Activated CD4-positive, alpha-beta T cell treated with anti-CD3 and anti-CD28 coated beads, Interleukin-2, amount 10 ng/mL, durations not matched to agents 7 days and 5 days (primary cell): ENCODE measurements at regions not wholly inside any gene's neighbourhood (a gene's known extent, or its start where the extent isn't known, plus 50 kb on each side); places are given as distances from the start of the nearest gene placed in this dataset.

Experiments
- CTCF ChIA-PET: fragments of 350-600 bp; sonication (Branson Sonifier 250); formaldehyde crosslinking; loops from one replicate; lab custom pipeline; 2021; ENCODE audit warnings: antibody characterized with exemption; lab: Charles Lee
- POLR2A ChIA-PET: fragments of 350-600 bp; sonication (Branson Sonifier 250); formaldehyde crosslinking; loops from one replicate; lab custom pipeline; 2021; ENCODE audit warnings: antibody characterized with exemption; lab: Charles Lee
- DNase-seq: peaks from one replicate; pipeline ENCODE4 v3.0.0-alpha.2; 2020
- H3K27ac Mint-ChIP-seq: one replicate; pipeline ENCODE4 v1.8.0; 2021; ENCODE audit warnings: mild to moderate bottlenecking, moderate library complexity, mixed read lengths
- H3K27me3 Mint-ChIP-seq: one replicate; pipeline ENCODE4 v1.8.0; 2021; ENCODE audit warnings: mixed read lengths
- H3K36me3 Mint-ChIP-seq: one replicate; pipeline ENCODE4 v1.8.0; 2021; ENCODE audit warnings: low read depth, mixed read lengths
- H3K4me1 Mint-ChIP-seq: one replicate; pipeline ENCODE4 v1.8.0; 2021; ENCODE audit warnings: mixed read lengths
- H3K4me3 Mint-ChIP-seq: one replicate; pipeline ENCODE4 v1.8.0; 2021; ENCODE audit warnings: mild to moderate bottlenecking, moderate library complexity, mixed read lengths
- H3K9me3 Mint-ChIP-seq: one replicate; pipeline ENCODE4 v1.8.0; 2021; ENCODE audit warnings: mixed read lengths

DNA sequence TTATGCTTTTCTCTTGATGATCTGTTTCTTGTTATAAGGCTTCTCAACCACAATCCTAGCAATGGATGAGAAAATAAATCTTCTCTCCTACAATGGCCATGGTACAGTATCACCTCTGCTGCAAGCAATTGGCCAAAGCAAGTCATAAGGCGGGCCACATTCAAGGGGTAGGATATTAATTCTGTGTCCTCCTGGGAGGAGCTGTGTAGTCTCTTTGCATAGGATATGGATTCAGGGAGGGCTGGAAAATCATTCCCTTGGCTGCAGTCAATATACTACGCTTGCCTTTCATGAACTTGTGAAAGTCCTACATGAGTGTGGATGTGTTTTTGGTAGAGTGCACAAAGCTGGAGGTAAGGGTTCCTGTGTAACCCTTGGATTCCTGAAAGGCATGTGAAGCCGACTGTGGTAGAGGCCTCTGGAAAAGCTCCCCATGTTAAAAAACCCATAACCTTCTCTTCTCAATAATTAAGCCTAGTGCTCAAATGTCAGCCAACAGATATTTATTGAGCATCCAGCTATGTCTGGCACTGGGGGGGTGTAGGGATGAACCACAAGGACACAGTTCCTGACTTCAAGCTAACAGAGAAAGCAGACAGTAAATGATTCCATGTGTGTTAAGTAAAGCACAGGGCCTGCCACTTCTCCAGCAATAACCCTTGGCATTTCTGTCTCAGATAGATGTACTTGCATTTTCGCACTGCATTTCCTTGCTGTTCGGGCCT lies 147.6 kb upstream of the HS3ST3A1 start:
- H3K27ac Mint-ChIP-seq: no peak overlapping the region
- no peak overlapping the region for H3K4me3 Mint-ChIP-seq
- no peaks in the 10 kb centered on the region for H3K4me1 Mint-ChIP-seq
- H3K36me3 Mint-ChIP-seq: no peaks in the 10 kb centered on the region
- ChIA-PET POLR2A (no interaction called here), CTCF (interaction anchor here (1.4 kb wide), 1 partner anchor 12 kb away, joined by 3 read pairs; no protein-coding TSS in a partner anchor)
- no peaks in the 10 kb centered on the region for H3K9me3 Mint-ChIP-seq
- no peak for DNase-seq
- H3K27me3 Mint-ChIP-seq: no peaks in the 10 kb centered on the region

DNA sequence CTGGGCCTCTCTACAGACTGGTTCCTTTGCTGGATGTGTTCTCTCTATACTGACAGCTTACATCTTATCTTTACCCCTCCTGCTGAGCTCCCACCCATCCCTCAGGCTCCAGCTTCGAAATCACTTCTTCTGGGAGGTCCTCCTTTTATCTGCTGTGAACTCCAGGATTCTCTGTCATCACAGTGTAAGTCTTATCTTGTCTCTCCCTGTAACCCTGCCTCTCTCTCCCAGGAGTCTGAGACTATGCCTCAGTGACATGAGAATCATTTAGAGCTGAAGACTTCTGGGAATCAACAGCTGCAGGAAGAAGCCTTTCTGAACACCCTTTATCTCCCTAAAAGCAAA lies 148.1 kb upstream of the HS3ST3A1 start:
- no peaks in the 10 kb centered on the region for H3K27me3 Mint-ChIP-seq

DNA sequence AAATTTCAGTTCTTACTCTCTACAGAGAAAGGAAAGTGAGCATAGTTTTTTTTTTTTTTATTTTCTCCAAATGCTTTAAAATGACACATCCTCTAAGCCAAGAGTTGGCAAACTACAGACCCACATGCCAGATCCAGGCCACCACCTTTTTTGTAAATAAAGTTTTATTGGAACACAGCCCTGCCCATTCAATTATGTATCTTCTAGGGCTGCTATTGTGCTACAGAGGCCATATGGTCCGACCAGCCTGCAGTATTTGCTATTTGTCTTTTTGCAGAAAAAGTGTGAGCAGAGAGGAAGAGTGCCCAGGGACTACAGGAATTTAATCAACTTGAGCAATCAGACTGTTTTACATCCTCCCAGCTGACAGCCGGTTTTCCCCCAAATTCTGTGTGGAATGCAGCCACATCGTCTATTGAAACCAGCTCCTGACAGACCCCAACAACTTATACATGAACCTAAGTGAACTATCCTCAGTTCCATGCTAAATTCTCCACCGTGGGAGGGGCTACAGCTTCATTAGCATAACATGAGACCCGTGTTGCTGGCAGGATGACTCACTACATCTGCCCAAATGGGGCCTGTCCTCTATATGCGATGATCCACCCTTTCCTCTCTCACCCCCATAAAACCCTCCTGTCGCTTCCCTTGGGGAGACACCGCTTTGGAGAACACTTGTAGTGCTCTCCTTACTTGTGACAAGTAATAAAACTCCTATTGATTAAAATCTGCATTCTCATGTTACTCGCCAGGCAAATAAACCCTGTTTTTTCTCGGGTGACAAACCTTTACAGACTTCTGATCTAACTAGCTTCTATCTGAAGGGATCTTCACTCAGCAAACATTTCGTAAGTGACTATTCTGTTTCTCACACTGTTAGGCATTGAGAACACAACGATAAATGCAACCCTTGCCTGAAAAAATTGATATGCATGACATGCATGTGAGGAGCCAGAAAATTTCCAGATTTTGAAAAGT lies 149.4 kb upstream of the HS3ST3A1 start:
- DNase-seq: no peak
- Mint-ChIP-seq H3K36me3 (no peaks in the 10 kb centered on the region), H3K27me3 (no peaks in the 10 kb centered on the region), H3K4me1 (no peaks in the 10 kb centered on the region), H3K4me3 (no peak overlapping the region), H3K27ac (no peak overlapping the region), H3K9me3 (no peaks in the 10 kb centered on the region)
- ChIA-PET POLR2A (no interaction called here), CTCF (no interaction called here)

More for the DNA sequence above, 148.1 kb upstream of the HS3ST3A1 start:
- Mint-ChIP-seq H3K9me3 (no peaks in the 10 kb centered on the region), H3K4me3 (no peak overlapping the region), H3K36me3 (no peaks in the 10 kb centered on the region), H3K4me1 (no peaks in the 10 kb centered on the region), H3K27ac (no peak overlapping the region)
- no peak for DNase-seq
- POLR2A ChIA-PET: no interaction called here
- CTCF ChIA-PET: interaction anchor here (1.4 kb wide), 1 partner anchor 11 kb away, joined by 3 read pairs; no protein-coding TSS in a partner anchor

DNA sequence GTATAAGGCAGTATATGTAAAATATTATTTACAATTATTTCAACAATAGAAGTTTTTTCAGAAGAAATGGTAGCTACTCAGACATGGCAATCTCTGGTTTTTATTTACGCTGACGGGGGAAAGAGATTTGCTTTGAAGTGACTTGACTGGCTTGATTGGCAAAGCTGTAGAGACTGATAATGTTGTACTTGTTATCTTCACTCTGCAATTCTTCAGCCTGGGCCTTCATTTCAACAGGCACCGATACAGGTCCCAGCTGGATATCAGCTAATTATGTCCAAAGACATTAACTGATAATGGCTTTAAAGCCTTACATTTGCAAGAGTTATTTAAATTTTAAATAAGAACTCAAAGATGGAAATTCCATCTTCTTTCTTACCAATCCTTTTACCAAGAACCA lies 151.4 kb upstream of the HS3ST3A1 start:
- DNase-seq: no peak
- Mint-ChIP-seq H3K27me3 (no peaks in the 10 kb centered on the region), H3K4me3 (no peak overlapping the region), H3K9me3 (no peaks in the 10 kb centered on the region), H3K36me3 (no peaks in the 10 kb centered on the region), H3K27ac (no peak overlapping the region), H3K4me1 (no peaks in the 10 kb centered on the region)
- ChIA-PET CTCF (no interaction called here), POLR2A (no interaction called here)

- Mint-ChIP-seq H3K9me3 (no peaks in the 10 kb centered on the region), H3K4me1 (no peaks in the 10 kb centered on the region), H3K4me3 (no peak overlapping the region), H3K27ac (no peak overlapping the region), H3K27me3 (no peaks in the 10 kb centered on the region), H3K36me3 (no peaks in the 10 kb centered on the region)
- ChIA-PET POLR2A (no interaction called here), CTCF (no interaction called here)
- DNase-seq: no peak
Measured at GRCh38 chr17:13753771-13754170, 152.0 kb upstream of the HS3ST3A1 start.

DNA sequence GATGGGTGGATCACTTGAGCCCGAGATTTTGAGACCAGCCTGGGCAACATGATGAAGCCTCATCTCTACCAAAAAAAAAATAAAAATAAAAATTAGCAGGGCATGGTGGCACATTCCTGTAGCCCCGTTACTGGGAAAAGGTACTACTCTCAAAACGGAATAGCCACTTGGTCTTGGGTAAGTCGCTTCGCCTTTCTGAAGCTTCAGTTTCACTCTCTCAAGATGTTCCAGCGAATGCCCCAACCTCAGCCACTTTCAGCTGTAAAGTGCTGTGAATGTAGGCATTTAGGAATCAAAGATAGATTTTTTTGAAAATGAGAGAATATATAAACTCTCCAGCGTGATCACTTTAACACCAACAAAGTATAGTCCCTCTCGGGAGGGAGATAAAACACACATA lies 154.1 kb upstream of the HS3ST3A1 start:
- no peaks in the 10 kb centered on the region for H3K36me3 Mint-ChIP-seq
- no peaks in the 10 kb centered on the region for H3K4me1 Mint-ChIP-seq
- ChIA-PET POLR2A (no interaction called here), CTCF (no interaction called here)
- no peaks in the 10 kb centered on the region for H3K9me3 Mint-ChIP-seq
- peaks cover 1% of the 10 kb centered on the region for H3K27me3 Mint-ChIP-seq
- no peak overlapping the region for H3K4me3 Mint-ChIP-seq
- no peak overlapping the region for H3K27ac Mint-ChIP-seq
- no peak for DNase-seq

DNA sequence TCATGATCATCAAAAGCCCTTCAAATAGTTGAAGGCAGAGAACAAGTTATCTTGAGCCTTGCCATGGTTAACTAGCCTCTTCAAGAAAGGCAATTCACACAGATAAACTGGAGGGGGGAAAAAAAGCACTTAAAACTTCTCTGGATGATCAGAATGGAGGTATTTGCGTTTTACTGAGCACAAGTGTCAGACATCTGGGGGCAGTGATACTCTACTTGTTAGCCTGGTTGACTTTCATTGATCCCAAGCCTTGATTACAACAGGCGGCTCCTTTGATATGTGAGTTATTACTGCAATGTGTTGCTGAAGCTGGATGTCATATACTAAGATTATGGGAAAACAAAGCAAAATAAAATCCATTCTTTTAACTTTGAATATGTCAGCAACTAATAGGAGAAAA lies 155.0 kb upstream of the HS3ST3A1 start:
- no peak overlapping the region for H3K4me3 Mint-ChIP-seq
- no peak for DNase-seq
- H3K36me3 Mint-ChIP-seq: no peaks in the 10 kb centered on the region
- H3K27me3 Mint-ChIP-seq: peaks cover 1% of the 10 kb centered on the region
- no peaks in the 10 kb centered on the region for H3K4me1 Mint-ChIP-seq
- POLR2A ChIA-PET: no interaction called here
- H3K9me3 Mint-ChIP-seq: no peaks in the 10 kb centered on the region
- no peak overlapping the region for H3K27ac Mint-ChIP-seq
- CTCF ChIA-PET: no interaction called here

GRCh38 chr17:13757871-13758270 lies 156.1 kb upstream of the HS3ST3A1 start:
- no peak for DNase-seq
- ChIA-PET CTCF (no interaction called here), POLR2A (no interaction called here)
- Mint-ChIP-seq H3K27ac (no peak overlapping the region), H3K9me3 (no peaks in the 10 kb centered on the region), H3K4me3 (no peak overlapping the region), H3K36me3 (no peaks in the 10 kb centered on the region), H3K4me1 (no peaks in the 10 kb centered on the region), H3K27me3 (peaks cover 1% of the 10 kb centered on the region)

DNA sequence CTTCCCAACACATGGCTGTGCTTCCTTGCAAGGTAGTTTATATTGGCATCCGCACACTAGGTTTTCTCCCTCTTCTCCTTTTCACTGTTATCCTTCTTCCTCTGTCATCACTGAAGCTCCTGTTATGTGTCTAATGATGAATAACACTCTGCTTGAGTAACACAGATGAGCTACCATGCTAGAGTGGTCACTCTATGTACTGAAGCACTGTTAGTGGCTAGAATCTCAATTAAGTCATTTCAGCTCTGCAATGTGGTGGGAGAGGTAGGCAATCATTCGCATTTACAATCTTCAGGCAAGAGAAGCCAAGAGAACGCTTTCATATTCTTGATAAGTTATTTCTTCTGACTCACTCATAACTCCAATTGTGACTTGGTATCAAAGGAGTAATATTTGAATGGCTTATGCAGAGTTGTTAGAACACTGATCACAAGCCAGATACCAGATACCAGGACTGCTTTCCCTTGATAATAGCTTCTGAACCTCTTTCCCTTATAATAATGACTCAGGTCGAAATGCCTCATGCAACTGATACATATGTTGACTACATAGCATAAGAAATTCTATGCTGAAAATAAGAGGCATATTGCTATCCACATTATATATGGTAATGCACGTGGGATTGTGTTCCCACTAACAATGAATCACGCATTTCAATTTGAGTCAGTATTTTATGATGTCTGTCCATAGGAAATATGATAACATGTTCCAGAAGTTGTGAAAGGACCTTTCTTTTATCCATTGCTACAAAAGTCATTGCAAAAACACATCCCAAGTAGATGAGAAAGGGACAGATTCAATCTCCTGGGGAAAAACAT lies 158.0 kb upstream of the HS3ST3A1 start:
- peaks cover 1% of the 10 kb centered on the region for H3K27me3 Mint-ChIP-seq
- H3K4me3 Mint-ChIP-seq: no peak overlapping the region
- H3K27ac Mint-ChIP-seq: no peak overlapping the region
- DNase-seq: no peak
- H3K36me3 Mint-ChIP-seq: no peaks in the 10 kb centered on the region
- POLR2A ChIA-PET: no interaction called here
- no peaks in the 10 kb centered on the region for H3K4me1 Mint-ChIP-seq
- CTCF ChIA-PET: no interaction called here
- no peaks in the 10 kb centered on the region for H3K9me3 Mint-ChIP-seq

DNA sequence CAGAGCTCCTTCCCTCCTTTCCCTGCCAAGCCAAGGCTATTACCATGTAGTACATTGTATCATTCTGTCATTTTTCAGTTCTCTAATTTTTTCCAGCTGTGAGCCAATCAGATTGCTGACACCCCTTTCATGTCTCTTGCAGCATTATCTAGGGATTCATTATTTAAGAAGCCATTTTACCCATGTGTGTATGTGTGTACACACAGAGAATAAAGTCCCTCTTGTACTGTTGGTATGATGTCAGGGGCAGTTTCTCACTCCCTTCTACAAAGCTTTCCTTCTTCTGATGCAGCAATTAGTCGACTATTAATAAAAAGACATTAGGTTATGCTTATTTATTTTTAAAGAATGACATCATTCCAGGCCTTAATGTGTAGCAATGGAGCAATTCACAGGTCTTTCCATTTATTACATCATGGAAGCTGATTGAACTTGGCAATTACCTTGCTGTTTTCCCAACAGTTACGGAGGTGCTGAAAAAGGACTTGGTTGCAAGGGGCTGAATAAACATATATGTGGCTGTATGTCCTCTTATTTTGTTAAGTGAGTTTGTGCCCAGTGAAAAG lies 159.4 kb upstream of the HS3ST3A1 start:
- POLR2A ChIA-PET: no interaction called here
- Mint-ChIP-seq H3K9me3 (no peaks in the 10 kb centered on the region), H3K36me3 (no peaks in the 10 kb centered on the region), H3K4me3 (no peak overlapping the region), H3K27ac (no peak overlapping the region), H3K27me3 (peaks cover 3% of the 10 kb centered on the region), H3K4me1 (no peaks in the 10 kb centered on the region)
- CTCF ChIA-PET: interaction anchor here (1.3 kb wide), 1 partner anchor 11 kb away, joined by 3 read pairs; no protein-coding TSS in a partner anchor
- DNase-seq: no peak

- CTCF ChIA-PET: no interaction called here
- Mint-ChIP-seq H3K27me3 (peaks cover 2% of the 10 kb centered on the region), H3K9me3 (peaks cover 10% of the 10 kb centered on the region), H3K4me3 (no peak overlapping the region), H3K4me1 (no peaks in the 10 kb centered on the region), H3K36me3 (no peaks in the 10 kb centered on the region), H3K27ac (no peak overlapping the region)
- no peak for DNase-seq
- POLR2A ChIA-PET: interaction anchor here (0.6 kb wide), 1 partner anchor 10 kb away, joined by 3 read pairs; no protein-coding TSS in a partner anchor
Measured at GRCh38 chr17:13765701-13766100, 164.0 kb upstream of the HS3ST3A1 start.

- Mint-ChIP-seq H3K4me3 (no peak overlapping the region), H3K27me3 (peaks cover 2% of the 10 kb centered on the region), H3K4me1 (no peaks in the 10 kb centered on the region), H3K36me3 (no peaks in the 10 kb centered on the region), H3K27ac (no peak overlapping the region), H3K9me3 (peaks cover 12% of the 10 kb centered on the region)
- no peak for DNase-seq
- CTCF ChIA-PET: no interaction called here
- POLR2A ChIA-PET: no interaction called here
Measured at GRCh38 chr17:13770702-13771101, 169.0 kb upstream of the HS3ST3A1 start.
